ENCODE measurements at regions not wholly inside any gene's neighbourhood (a gene's known extent, or its start where the extent isn't known, plus 50 kb on each side); places are given as distances from the start of the nearest gene placed in this dataset.

DNA sequence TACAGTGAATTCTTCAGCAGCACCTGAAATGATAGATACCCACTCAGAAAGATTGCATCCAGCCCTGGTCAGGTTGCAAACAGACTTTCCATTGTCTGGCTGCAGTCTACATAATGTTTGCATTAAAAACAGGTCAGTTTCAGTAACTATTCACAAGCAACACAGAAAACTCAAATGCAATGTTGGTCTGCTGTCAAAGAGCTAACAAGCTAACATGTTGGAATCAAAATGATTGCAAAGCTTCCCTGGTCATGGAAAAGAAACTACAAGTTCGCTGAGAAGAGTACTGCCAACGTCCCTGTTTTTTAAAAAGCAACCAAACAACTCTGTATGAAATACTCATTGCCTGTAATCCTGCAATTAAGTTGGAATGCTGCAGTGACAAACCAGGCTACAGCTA, 374.7 kb downstream of the ADAMTS20 start:
- TF ChIP-seq EZH2 (IDR thresholded peaks at IDR 0.05; ENCODE audit: borderline replicate concordance) = no peak
- TF ChIP-seq, protein P1, sequence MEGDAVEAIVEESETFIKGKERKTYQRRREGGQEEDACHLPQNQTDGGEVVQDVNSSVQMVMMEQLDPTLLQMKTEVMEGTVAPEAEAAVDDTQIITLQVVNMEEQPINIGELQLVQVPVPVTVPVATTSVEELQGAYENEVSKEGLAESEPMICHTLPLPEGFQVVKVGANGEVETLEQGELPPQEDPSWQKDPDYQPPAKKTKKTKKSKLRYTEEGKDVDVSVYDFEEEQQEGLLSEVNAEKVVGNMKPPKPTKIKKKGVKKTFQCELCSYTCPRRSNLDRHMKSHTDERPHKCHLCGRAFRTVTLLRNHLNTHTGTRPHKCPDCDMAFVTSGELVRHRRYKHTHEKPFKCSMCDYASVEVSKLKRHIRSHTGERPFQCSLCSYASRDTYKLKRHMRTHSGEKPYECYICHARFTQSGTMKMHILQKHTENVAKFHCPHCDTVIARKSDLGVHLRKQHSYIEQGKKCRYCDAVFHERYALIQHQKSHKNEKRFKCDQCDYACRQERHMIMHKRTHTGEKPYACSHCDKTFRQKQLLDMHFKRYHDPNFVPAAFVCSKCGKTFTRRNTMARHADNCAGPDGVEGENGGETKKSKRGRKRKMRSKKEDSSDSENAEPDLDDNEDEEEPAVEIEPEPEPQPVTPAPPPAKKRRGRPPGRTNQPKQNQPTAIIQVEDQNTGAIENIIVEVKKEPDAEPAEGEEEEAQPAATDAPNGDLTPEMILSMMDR (IDR thresholded peaks at IDR 0.05; ENCODE audit: poor library complexity) = no peak
